Lower lobe of right lung (tissue), 2 donors: ENCODE measurements at regions not wholly inside any gene's neighbourhood (a gene's known extent, or its start where the extent isn't known, plus 50 kb on each side); places are given as distances from the start of the nearest gene placed in this dataset.

Source experiments
- ATAC-seq, 2 donors: fragments of 200-7000 bp; cut with Tn5 transposase; one replicate each; pipeline ENCODE4 v1.9.1; 2020 to 2022; ENCODE audit warnings: mild to moderate bottlenecking in 2 of 2, moderate library complexity in 2 of 2
- DNase-seq: peaks from one replicate; pipeline ENCODE4 v3.0.0-alpha.2; 2020
- H3K27ac ChIP-seq: fragments of 200-600 bp; one replicate; pipeline ENCODE4 v1.8.0; 2022
- H3K27me3 ChIP-seq: fragments of 200-600 bp; one replicate; pipeline ENCODE4 v1.8.0; 2022; ENCODE audit warnings: low read depth
- H3K36me3 ChIP-seq: fragments of 200-600 bp; one replicate; pipeline ENCODE4 v1.8.0; 2022; ENCODE audit warnings: mild to moderate bottlenecking
- H3K4me1 ChIP-seq: fragments of 200-600 bp; one replicate; pipeline ENCODE4 v1.8.0; 2022
- H3K4me3 ChIP-seq: fragments of 200-600 bp; one replicate; pipeline ENCODE4 v1.8.0; 2022; ENCODE audit warnings: mild to moderate bottlenecking
- H3K9me3 ChIP-seq: fragments of 200-600 bp; one replicate; pipeline ENCODE4 v1.8.0; 2022
- CTCF ChIP-seq: fragments of 200-600 bp; IDR thresholded peaks from one replicate; pipeline ENCODE4 v1.8.0; 2022; ENCODE audit warnings: antibody characterized with exemption, mild to moderate bottlenecking
- intact Hi-C: fragments of 100-400 bp; cut with DNase I; formaldehyde crosslinking; loops from one replicate; pipeline ENCODE4 v1.11.0; 2022
- donor health status: DM: no; HTN: yes; CAD: no; lungs with severe emphysema.

- no peaks in the 10 kb centered on the region for H3K27me3 ChIP-seq
- no peaks in the 10 kb centered on the region for H3K36me3 ChIP-seq
- no peak overlapping the region for H3K4me3 ChIP-seq
- no peak for TF ChIP-seq CTCF
- no peaks in the 10 kb centered on the region for H3K4me1 ChIP-seq
- intact Hi-C loops: no loop called here
- no peak overlapping the region for H3K27ac ChIP-seq
- ATAC-seq (no peak), DNase-seq (no peak)
- no peaks in the 10 kb centered on the region for H3K9me3 ChIP-seq
These were observed 434.2 kb downstream of the GRB14 start for GRCh38 chr2:164187121-164187520.

- Histone ChIP-seq H3K4me1 (no peaks in the 10 kb centered on the region), H3K27ac (no peak overlapping the region), H3K9me3 (no peaks in the 10 kb centered on the region), H3K27me3 (no peaks in the 10 kb centered on the region), H3K4me3 (no peak overlapping the region), H3K36me3 (no peaks in the 10 kb centered on the region)
- DNase-seq (no peak), ATAC-seq (no peak)
- no peak for TF ChIP-seq CTCF
- intact Hi-C loops: no loop called here
These were observed 434.7 kb downstream of the GRB14 start for GRCh38 chr2:164186591-164186990.

GRCh38 chr2:164182116-164182627, 439.1 kb downstream of the GRB14 start:
- intact Hi-C loops: no loop called here
- no peaks in the 10 kb centered on the region for H3K9me3 ChIP-seq

GRCh38 chr2:164178835-164179465, 442.3 kb downstream of the GRB14 start:
- intact Hi-C loops: no loop called here
- TF ChIP-seq CTCF: no peak
- H3K9me3 ChIP-seq: peaks cover 4% of the 10 kb centered on the region
- H3K4me3 ChIP-seq: no peak overlapping the region
- no peaks in the 10 kb centered on the region for H3K36me3 ChIP-seq
- H3K27ac ChIP-seq: no peak overlapping the region
- DNase-seq: no peak
- no peaks in the 10 kb centered on the region for H3K4me1 ChIP-seq
- H3K27me3 ChIP-seq: no peaks in the 10 kb centered on the region
- ATAC-seq: no peak

More at GRCh38 chr2:164182116-164182627, 439.1 kb downstream of the GRB14 start:
- no peak overlapping the region for H3K4me3 ChIP-seq
- no peaks in the 10 kb centered on the region for H3K36me3 ChIP-seq
- TF ChIP-seq CTCF: no peak
- DNase-seq: no peak
- H3K27me3 ChIP-seq: no peaks in the 10 kb centered on the region
- H3K4me1 ChIP-seq: no peaks in the 10 kb centered on the region
- no peak for ATAC-seq
- no peak overlapping the region for H3K27ac ChIP-seq

GRCh38 chr2:164164602-164165001, 428.8 kb upstream of the FIGN start:
- ATAC-seq (no peak), DNase-seq (no peak)
- intact Hi-C loops: no loop called here
- H3K4me1 ChIP-seq: no peaks in the 10 kb centered on the region
- no peak overlapping the region for H3K27ac ChIP-seq
- H3K9me3 ChIP-seq: no peaks in the 10 kb centered on the region
- H3K36me3 ChIP-seq: no peaks in the 10 kb centered on the region
- TF ChIP-seq CTCF: no peak
- no peak overlapping the region for H3K4me3 ChIP-seq
- H3K27me3 ChIP-seq: no peaks in the 10 kb centered on the region
